Ammon's horn (tissue), 1 donor: ENCODE measurements at regions not wholly inside any gene's neighbourhood (a gene's known extent, or its start where the extent isn't known, plus 50 kb on each side); places are given as distances from the start of the nearest gene placed in this dataset.
"Not testable (repeated sequence)": the region's sequence is repeated elsewhere in the genome, so short reads cannot be mapped to it uniquely, and the experiment has no call there.

Experiments used
- DNase-seq: peaks from one replicate; pipeline ENCODE4 v3.0.0-alpha.2; 2016; ENCODE audit warnings: low spot score

- DNase-seq, result no peak
Observed at GRCh38 chr3:107150675-107151074, 226.6 kb upstream of the CCDC54 start.

GRCh38 chr3:107153981-107154380, 223.3 kb upstream of the CCDC54 start:
- no peak for DNase-seq

GRCh38 chr3:107172411-107172810, 204.8 kb upstream of the CCDC54 start:
- DNase-seq, result no peak

- no peak for DNase-seq
Observed at GRCh38 chr3:107184375-107184774, 192.9 kb upstream of the CCDC54 start.

GRCh38 chr3:107188262-107188661, 189.0 kb upstream of the CCDC54 start:
- no peak for DNase-seq

GRCh38 chr3:107189158-107189791, 188.0 kb upstream of the CCDC54 start:
- DNase-seq, result no peak

GRCh38 chr3:107193116-107193515, 184.1 kb upstream of the CCDC54 start:
- DNase-seq, result no peak

GRCh38 chr3:107198581-107199181, 178.6 kb upstream of the CCDC54 start:
- DNase-seq, result peak; percentile 77

GRCh38 chr3:107201146-107201545, 176.1 kb upstream of the CCDC54 start:
- no peak for DNase-seq

GRCh38 chr3:107202885-107203284, 174.4 kb upstream of the CCDC54 start:
- DNase-seq, result not testable (repeated sequence)

- DNase-seq, result no peak
Observed at GRCh38 chr3:107204121-107204520, 173.1 kb upstream of the CCDC54 start.

- no peak for DNase-seq
Observed at GRCh38 chr3:107205358-107205757, 171.9 kb upstream of the CCDC54 start.

- DNase-seq, result peak; percentile 71
Observed at GRCh38 chr3:107206141-107206540, 171.1 kb upstream of the CCDC54 start.

- no peak for DNase-seq
Observed at GRCh38 chr3:107206945-107207344, 170.3 kb upstream of the CCDC54 start.

GRCh38 chr3:107208100-107208499, 169.1 kb upstream of the CCDC54 start:
- peak; percentile 76 for DNase-seq

- no peak for DNase-seq
Observed at GRCh38 chr3:107208796-107209195, 168.4 kb upstream of the CCDC54 start.

- no peak for DNase-seq
Observed at GRCh38 chr3:107209302-107209990, 167.8 kb upstream of the CCDC54 start.

GRCh38 chr3:107211608-107212007, 165.6 kb upstream of the CCDC54 start:
- DNase-seq, result no peak

GRCh38 chr3:107212618-107213017, 164.6 kb upstream of the CCDC54 start:
- DNase-seq, result no peak

- DNase-seq, result no peak
Observed at GRCh38 chr3:107213044-107213669, 164.1 kb upstream of the CCDC54 start.

- no peak for DNase-seq
Observed at GRCh38 chr3:107216229-107216628, 161.0 kb upstream of the CCDC54 start.

- no peak for DNase-seq
Observed at GRCh38 chr3:107216711-107217110, 160.5 kb upstream of the CCDC54 start.

GRCh38 chr3:107217172-107217571, 160.1 kb upstream of the CCDC54 start:
- DNase-seq, result no peak
